NB4 (cell line): ENCODE measurements at regions not wholly inside any gene's neighbourhood (a gene's known extent, or its start where the extent isn't known, plus 50 kb on each side); places are given as distances from the start of the nearest gene placed in this dataset.

Experiments
- DNase-seq: peaks from one replicate; pipeline ENCODE4 v3.0.0; 2010; ENCODE audit warnings: low read depth
- H3K4me3 ChIP-seq: one replicate; pipeline ENCODE4 v1.5.1; 2011; ENCODE audit warnings: mild to moderate bottlenecking, low read depth, low read length, moderate library complexity
- CTCF ChIP-seq: IDR thresholded peaks from one replicate; pipeline ENCODE4 v1.5.1; 2012; ENCODE audit warnings: low read depth, low read length
- MAX ChIP-seq: IDR thresholded peaks from 2 replicates; pipeline ENCODE4 v1.6.1; 2011; ENCODE audit warnings: low read depth, low read length
- MYC ChIP-seq: IDR thresholded peaks from 2 replicates; pipeline ENCODE4 v1.6.1; 2011; ENCODE audit warnings: low read depth, low read length
- POLR2A ChIP-seq: IDR thresholded peaks from 2 replicates; pipeline ENCODE4 v1.6.1; 2011; ENCODE audit warnings: mild to moderate bottlenecking; ENCODE audit not compliant: insufficient read length; ENCODE audit errors: extremely low read depth

- no peak for DNase-seq
- H3K4me3 ChIP-seq: no peak overlapping the region
- TF ChIP-seq CTCF (no peak), MAX (no peak), MYC (no peak), POLR2A (no peak)
Measured at GRCh38 chr6:168828800-168829199, 387.8 kb downstream of the SMOC2 start.

GRCh38 chr6:168828035-168828434 lies 387.1 kb downstream of the SMOC2 start:
- TF ChIP-seq MAX: no peak
- no peak overlapping the region for H3K4me3 ChIP-seq
- no peak for DNase-seq

- no peak overlapping the region for H3K4me3 ChIP-seq
- no peak for TF ChIP-seq CTCF
- TF ChIP-seq MAX: no peak
- TF ChIP-seq POLR2A: no peak
- TF ChIP-seq MYC: no peak
- no peak for DNase-seq
Measured at GRCh38 chr6:168827586-168827871, 386.5 kb downstream of the SMOC2 start.

- H3K4me3 ChIP-seq: no peak overlapping the region
- no peak for TF ChIP-seq MAX
- TF ChIP-seq CTCF: no peak
- no peak for TF ChIP-seq MYC
- no peak for TF ChIP-seq POLR2A
- DNase-seq: no peak
Measured at GRCh38 chr6:168826726-168827585, 386.0 kb downstream of the SMOC2 start.

- TF ChIP-seq MYC (no peak), CTCF (no peak), POLR2A (no peak), MAX (no peak)
- H3K4me3 ChIP-seq: no peak overlapping the region
- DNase-seq: no peak
Measured at GRCh38 chr6:168826078-168826390, 385.1 kb downstream of the SMOC2 start.

- no peak for DNase-seq
- H3K4me3 ChIP-seq: no peak overlapping the region
- no peak for TF ChIP-seq POLR2A
- no peak for TF ChIP-seq MYC
- TF ChIP-seq MAX: no peak
- no peak for TF ChIP-seq CTCF
Measured at GRCh38 chr6:168825226-168826077, 384.5 kb downstream of the SMOC2 start.
